Ascending aorta (tissue), 2 donors: ENCODE measurements at regions not wholly inside any gene's neighbourhood (a gene's known extent, or its start where the extent isn't known, plus 50 kb on each side); places are given as distances from the start of the nearest gene placed in this dataset.

Source experiments
- DNase-seq, 2 donors: peaks; one replicate each; pipeline ENCODE4 v3.0.0-alpha.2; 2019; ENCODE audit warnings: low spot score in 2 of 2
- H3K27ac ChIP-seq, 2 donors: fragments of 200-600 bp; sonication (generic); one replicate each; pipeline ENCODE4 v1.5.1; 2016 to 2017; ENCODE audit warnings: mild to moderate bottlenecking in 1 of 2
- H3K27me3 ChIP-seq: fragments of 200-600 bp; sonication (generic); one replicate; pipeline ENCODE4 v1.5.1; 2017
- H3K36me3 ChIP-seq, 2 donors: fragments of 200-600 bp; sonication (generic); one replicate each; pipeline ENCODE4 v1.5.1; 2016
- H3K4me1 ChIP-seq, 2 donors: fragments of 200-600 bp; sonication (generic); one replicate each; pipeline ENCODE4 v1.5.1; 2016 to 2017; ENCODE audit warnings: mild to moderate bottlenecking in 1 of 2
- H3K4me3 ChIP-seq, 2 donors: fragments of 200-600 bp; sonication (generic); one replicate each; pipeline ENCODE4 v1.5.1; 2016 to 2017; ENCODE audit warnings: mild to moderate bottlenecking in 1 of 2
- H3K9me3 ChIP-seq, 2 donors: fragments of 200-600 bp; sonication (generic); one replicate each; pipeline ENCODE4 v1.5.1; 2016
- CTCF ChIP-seq, 3 experiments: fragments of 200-600 bp in 2 of 3; fragments of 450-650 bp in 1 of 3; sonication (generic) in 2 of 3; IDR thresholded peaks; one replicate each; pipeline ENCODE4 v1.5.1; 2016 to 2019; ENCODE audit warnings: antibody characterized with exemption in 3 of 3, mild to moderate bottlenecking in 1 of 3, moderate library complexity in 1 of 3
- intact Hi-C: fragments of 100-400 bp; cut with DNase I; formaldehyde crosslinking; loops from one replicate; pipeline ENCODE4 v1.15.1; 2023

DNA sequence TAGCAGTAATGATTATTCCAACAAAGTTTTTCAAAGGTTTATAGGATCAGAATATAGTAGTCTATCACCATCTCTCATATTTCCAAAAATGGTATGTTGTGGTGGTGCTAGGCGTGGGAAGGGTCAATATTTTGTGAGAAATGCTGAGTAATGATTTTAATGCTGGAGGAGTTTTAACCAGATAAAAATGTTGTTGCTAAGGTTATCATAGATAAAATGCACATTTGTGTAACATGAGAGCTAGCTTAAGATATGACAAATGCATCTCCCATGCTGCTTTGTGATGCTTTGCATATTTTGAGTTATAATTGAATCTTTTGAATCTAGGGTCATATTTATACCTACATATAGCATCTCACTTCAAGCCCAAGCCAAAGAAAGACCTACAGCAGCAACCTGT lies 103.9 kb upstream of the ROBO1 start:
- H3K4me3 ChIP-seq = no peak overlapping the region
- no peak overlapping the region for H3K27ac ChIP-seq
- no peaks in the 10 kb centered on the region for H3K27me3 ChIP-seq
- no peaks in the 10 kb centered on the region for H3K9me3 ChIP-seq
- intact Hi-C loops = no loop called here
- peaks cover 0 to 6% of the 10 kb centered on the region in 2 donors for H3K4me1 ChIP-seq
- H3K36me3 ChIP-seq = no peaks in the 10 kb centered on the region
- no peak for DNase-seq
- no peak for TF ChIP-seq CTCF (IDR thresholded peaks at IDR 0.05)

GRCh38 chr3:79870313-79870620 lies 102.5 kb upstream of the ROBO1 start:
- no peaks in the 10 kb centered on the region for H3K27me3 ChIP-seq
- no peak for DNase-seq
- no peaks in the 10 kb centered on the region for H3K9me3 ChIP-seq
- H3K36me3 ChIP-seq = no peaks in the 10 kb centered on the region
- no peak overlapping the region for H3K27ac ChIP-seq
- H3K4me1 ChIP-seq = peaks cover 0 to 6% of the 10 kb centered on the region in 2 donors
- TF ChIP-seq CTCF (IDR thresholded peaks at IDR 0.05) = no peak
- intact Hi-C loops = no loop called here
- no peak overlapping the region for H3K4me3 ChIP-seq

DNA sequence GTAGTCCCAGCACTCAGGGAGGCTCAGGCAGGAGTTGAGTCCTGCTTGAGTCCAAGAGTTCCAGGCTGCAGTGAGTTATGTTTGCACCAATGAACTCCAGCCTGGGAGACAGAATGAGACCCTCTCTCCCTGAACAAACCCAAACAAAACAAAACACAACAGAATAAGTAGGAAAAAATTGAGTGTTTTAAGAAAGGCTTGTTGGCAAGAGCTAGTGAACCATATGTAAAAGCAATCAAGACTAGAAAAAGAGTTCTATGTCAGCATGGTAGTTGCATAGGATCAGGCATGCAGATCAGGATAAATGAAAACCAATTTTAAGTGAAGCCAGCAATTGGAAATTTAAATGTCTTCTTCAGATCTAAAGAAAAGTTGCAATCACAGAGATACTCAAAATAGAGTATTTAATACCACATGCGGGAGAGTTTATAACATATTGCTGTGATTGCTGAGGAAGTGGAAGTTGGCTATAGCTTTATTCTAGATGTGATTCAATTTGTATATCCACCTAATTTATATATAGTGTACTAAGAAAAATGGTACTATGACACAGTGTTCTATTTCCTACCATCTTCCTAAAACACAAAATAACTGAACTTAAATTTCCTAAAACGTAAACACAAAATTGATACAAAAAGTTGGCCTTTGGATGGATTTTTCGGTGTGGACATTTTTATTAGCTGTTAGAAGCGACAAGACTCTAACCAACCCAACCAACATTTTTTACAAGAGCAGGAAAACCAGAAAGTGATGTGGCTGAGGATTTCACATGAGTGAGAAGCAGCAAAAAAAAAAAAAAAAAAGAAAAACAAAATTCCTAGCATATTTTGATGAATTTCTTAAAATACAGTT lies 101.9 kb upstream of the ROBO1 start:
- Histone ChIP-seq H3K36me3 (no peaks in the 10 kb centered on the region), H3K4me3 (no peak overlapping the region), H3K27ac (no peak overlapping the region), H3K9me3 (no peaks in the 10 kb centered on the region), H3K27me3 (no peaks in the 10 kb centered on the region), H3K4me1 (peaks cover 0 to 6% of the 10 kb centered on the region in 2 donors)
- intact Hi-C loops = no loop called here
- TF ChIP-seq CTCF (IDR thresholded peaks at IDR 0.05) = no peak
- no peak for DNase-seq

DNA sequence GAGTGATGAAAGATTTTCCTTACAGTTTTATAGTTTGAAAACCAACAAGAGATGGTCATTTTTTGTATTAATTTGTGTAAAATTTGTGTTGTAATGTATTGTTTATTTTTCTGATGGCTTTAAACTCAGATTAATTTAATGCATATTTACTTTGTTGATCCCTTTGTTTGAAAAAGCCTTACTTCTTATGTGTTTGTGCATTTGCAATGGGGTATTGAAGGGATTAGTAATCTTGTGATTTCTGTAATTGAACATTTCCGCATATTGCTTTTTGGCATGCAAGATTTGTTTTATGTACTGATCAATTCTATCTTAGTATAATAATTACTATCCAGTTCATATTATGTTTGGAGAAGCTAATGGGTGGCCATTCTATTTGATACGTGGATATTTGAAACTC lies 98.4 kb upstream of the ROBO1 start:
- intact Hi-C loops = no loop called here
- H3K4me3 ChIP-seq = no peak overlapping the region

DNA sequence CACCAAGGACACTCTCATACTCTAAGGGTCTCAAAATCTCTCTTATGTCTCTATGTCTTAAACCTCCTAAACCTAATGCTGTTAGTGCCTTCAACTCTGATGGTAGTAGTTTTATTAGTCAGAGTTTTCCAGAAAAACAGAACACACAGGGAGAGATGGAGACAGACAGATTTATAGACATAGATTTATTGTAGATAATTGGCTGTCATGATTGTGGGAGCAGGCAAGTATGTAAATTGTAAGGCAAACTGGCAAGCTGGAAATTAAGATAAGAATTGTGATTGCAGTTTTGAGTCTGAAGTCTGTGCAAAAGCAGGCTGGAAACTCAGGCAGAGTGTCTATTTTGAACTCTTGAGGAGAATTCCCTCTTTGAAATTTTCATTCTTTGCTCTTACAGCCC lies 96.3 kb upstream of the ROBO1 start:
- TF ChIP-seq CTCF (IDR thresholded peaks at IDR 0.05) = no peak

More for the DNA sequence above, 98.4 kb upstream of the ROBO1 start:
- no peaks in the 10 kb centered on the region for H3K27me3 ChIP-seq
- no peak overlapping the region for H3K27ac ChIP-seq
- no peaks in the 10 kb centered on the region for H3K9me3 ChIP-seq
- no peaks in the 10 kb centered on the region for H3K4me1 ChIP-seq
- no peak for DNase-seq
- TF ChIP-seq CTCF (IDR thresholded peaks at IDR 0.05) = no peak
- H3K36me3 ChIP-seq = no peaks in the 10 kb centered on the region

More for the DNA sequence above, 96.3 kb upstream of the ROBO1 start:
- Histone ChIP-seq H3K4me1 (no peaks in the 10 kb centered on the region), H3K36me3 (no peaks in the 10 kb centered on the region), H3K9me3 (no peaks in the 10 kb centered on the region), H3K27me3 (no peaks in the 10 kb centered on the region), H3K27ac (no peak overlapping the region), H3K4me3 (no peak overlapping the region)
- intact Hi-C loops = no loop called here
- DNase-seq = no peak
